GM12891 (cell line): ENCODE measurements at regions not wholly inside any gene's neighbourhood (a gene's known extent, or its start where the extent isn't known, plus 50 kb on each side); places are given as distances from the start of the nearest gene placed in this dataset.
A peak's percentile ranks its signal among the peaks of the same experiment; 100 is the strongest.

Experiments
- DNase-seq: peaks from one replicate; pipeline ENCODE4 v3.0.0; 2011; ENCODE audit warnings: low spot score; ENCODE audit not compliant: insufficient read length
- FAIRE-seq: peaks from 2 replicates; lab custom pipeline; 2011; peaks lifted over from hg19 to GRCh38; lab: Jason Lieb, UNC
- PAX5 ChIP-seq: IDR thresholded peaks from 2 replicates; pipeline ENCODE4 v1.6.1; 2011; ENCODE audit warnings: low read length, moderate library complexity, mild to moderate bottlenecking; ENCODE audit not compliant: insufficient read depth, severe bottlenecking
- POLR2A ChIP-seq: IDR thresholded peaks from 2 replicates; pipeline ENCODE4 v1.6.1; 2011; ENCODE audit warnings: low read depth, low read length, control low read depth
- POLR2AphosphoS5 ChIP-seq: IDR thresholded peaks from 2 replicates; pipeline ENCODE4 v1.6.1; 2011; ENCODE audit warnings: low read depth, low read length, control low read depth
- POU2F2 ChIP-seq: IDR thresholded peaks from 2 replicates; pipeline ENCODE4 v1.6.1; 2011; ENCODE audit warnings: low read depth, mild to moderate bottlenecking, control low read depth, low read length, moderate library complexity
- SPI1 ChIP-seq: IDR thresholded peaks from 2 replicates; pipeline ENCODE4 v1.6.1; 2011; ENCODE audit warnings: low read depth, low read length, control low read depth
- TAF1 ChIP-seq: IDR thresholded peaks from 2 replicates; pipeline ENCODE4 v1.6.1; 2011; ENCODE audit warnings: low read depth, low read length, control low read depth

GRCh38 chr6:134605034-134605433 is 287.1 kb upstream of the SGK1 start:
- FAIRE-seq (no peak), DNase-seq (no peak)
- no peak for TF ChIP-seq POU2F2
- TF ChIP-seq SPI1 = no peak
- TF ChIP-seq POLR2A = no peak
- no peak for TF ChIP-seq PAX5

DNA sequence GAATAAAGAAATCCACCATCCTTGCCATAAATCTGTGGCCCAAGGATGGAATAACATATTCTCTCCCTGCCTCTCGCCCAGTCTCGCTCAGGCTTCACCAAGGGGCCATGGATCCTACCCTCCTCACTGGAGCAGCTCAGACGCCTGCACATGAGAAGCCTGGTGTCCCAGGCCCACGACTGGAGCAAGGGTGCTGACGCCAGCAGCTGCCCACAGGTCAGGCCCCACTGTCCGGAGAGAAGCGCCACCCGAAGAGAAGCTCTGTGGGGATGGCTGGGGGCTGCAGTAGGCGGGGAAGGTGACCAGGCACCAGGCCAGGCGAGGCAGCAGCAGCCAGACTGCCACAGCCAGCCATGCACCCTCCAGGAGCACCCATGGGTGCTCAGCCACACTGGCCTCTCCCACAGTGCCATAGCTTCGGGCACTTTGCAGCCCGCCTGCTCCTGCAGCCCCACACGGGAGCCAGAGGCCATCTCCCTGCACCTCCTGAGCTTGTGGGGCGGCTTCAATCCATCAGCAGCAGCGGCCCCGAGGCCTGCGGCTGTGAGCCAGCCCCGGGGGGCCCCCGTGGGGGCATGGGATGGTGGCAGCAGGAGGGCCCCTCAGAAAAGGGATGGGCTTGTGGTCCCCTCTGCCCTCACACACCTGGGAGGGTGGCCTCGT is 286.2 kb upstream of the SGK1 start:
- TF ChIP-seq SPI1 (no peak), TAF1 (no peak), POLR2A (no peak), POU2F2 (no peak), POLR2AphosphoS5 (no peak), PAX5 (no peak)
- no peak for DNase-seq
- no peak for FAIRE-seq

- DNase-seq (no peak), FAIRE-seq (no peak)
- TF ChIP-seq SPI1 (no peak), POLR2AphosphoS5 (no peak), TAF1 (no peak), PAX5 (no peak), POLR2A (no peak), POU2F2 (no peak)
Observed at GRCh38 chr6:134603561-134603960, 285.6 kb upstream of the SGK1 start.

- FAIRE-seq (no peak), DNase-seq (no peak)
- TF ChIP-seq PAX5 (no peak), SPI1 (no peak), TAF1 (no peak), POLR2A (no peak), POU2F2 (no peak), POLR2AphosphoS5 (no peak)
Observed at GRCh38 chr6:134602123-134602522, 284.2 kb upstream of the SGK1 start.

DNA sequence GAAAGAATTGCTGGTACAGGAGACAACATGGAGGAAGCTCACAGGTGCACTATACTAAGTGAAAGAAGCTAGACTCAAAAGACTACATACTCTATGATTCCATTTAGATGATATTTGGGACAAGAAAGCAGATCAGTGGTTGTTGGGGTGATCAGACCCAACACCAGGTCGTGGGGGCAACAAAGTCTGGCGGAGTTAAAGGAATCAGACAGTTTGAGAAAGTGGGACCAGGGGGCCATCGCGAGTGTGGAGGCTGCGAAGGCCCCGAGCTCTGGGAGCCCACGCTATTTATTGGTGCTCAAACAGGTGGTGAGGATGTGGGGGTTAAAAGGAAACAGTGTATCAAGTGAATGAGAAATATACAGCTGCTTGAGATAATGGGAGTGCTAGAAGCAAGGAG is 282.8 kb upstream of the SGK1 start:
- DNase-seq (no peak), FAIRE-seq (no peak)

DNA sequence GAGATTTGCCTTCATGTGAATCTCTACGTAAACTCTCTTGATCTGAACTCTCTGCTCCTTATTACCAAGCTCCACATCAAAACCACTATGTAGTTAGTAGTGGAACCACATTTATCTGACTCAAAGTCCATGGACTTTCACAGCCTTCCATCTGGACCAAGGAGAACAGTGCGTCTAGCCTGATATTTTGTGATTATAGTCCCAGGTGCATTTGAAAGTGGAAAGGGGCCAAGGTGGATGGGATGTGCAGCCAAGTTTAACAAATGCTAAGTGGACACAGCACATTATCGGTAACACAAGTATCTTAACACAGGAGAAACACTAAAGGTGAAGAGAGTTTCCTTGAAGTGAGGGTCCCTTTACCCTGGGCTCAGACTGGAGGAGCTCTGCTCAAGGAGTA is 281.2 kb upstream of the SGK1 start:
- FAIRE-seq (no peak), DNase-seq (no peak)
- TF ChIP-seq SPI1 = no peak
- no peak for TF ChIP-seq POLR2A
- TF ChIP-seq POLR2AphosphoS5 = no peak
- no peak for TF ChIP-seq PAX5
- TF ChIP-seq TAF1 = no peak
- no peak for TF ChIP-seq POU2F2

More for the DNA sequence above, 282.8 kb upstream of the SGK1 start:
- TF ChIP-seq POU2F2 (no peak), PAX5 (no peak), POLR2AphosphoS5 (no peak), TAF1 (no peak), SPI1 (no peak), POLR2A (no peak)

- TF ChIP-seq POU2F2 = no peak
- no peak for TF ChIP-seq SPI1
- TF ChIP-seq TAF1 = no peak
- no peak for TF ChIP-seq POLR2A
- TF ChIP-seq PAX5 = no peak
- no peak for TF ChIP-seq POLR2AphosphoS5
- no peak for FAIRE-seq
- no peak for DNase-seq
Observed at GRCh38 chr6:134596191-134596590, 278.3 kb upstream of the SGK1 start.

GRCh38 chr6:134594881-134595280 is 277.0 kb upstream of the SGK1 start:
- TF ChIP-seq SPI1 (peak; percentile 29; the same call in 1 of the 2 replicates), PAX5 (no peak)
- no peak for FAIRE-seq
- DNase-seq = no peak

DNA sequence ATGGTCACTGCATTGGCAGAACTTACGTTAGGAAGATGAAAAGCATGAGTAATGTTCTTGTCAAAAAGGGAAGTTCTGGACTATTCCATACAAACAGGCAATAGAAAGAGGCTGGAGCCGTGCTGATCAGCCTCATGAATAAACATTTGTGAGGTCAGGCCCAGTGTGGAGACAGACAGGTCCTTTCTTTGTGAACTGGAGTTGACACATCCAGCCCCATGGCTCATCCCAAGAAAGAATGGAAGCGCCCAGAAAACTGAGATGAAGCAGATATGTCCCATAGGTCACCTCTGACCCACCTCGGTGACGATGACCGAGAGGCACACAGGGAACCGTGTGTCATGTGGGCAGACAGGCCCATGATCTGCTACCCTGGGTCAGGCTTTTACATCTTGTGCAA is 276.0 kb upstream of the SGK1 start:
- DNase-seq (no peak), FAIRE-seq (no peak)
- TF ChIP-seq POLR2A (no peak), PAX5 (no peak), POU2F2 (no peak)

DNA sequence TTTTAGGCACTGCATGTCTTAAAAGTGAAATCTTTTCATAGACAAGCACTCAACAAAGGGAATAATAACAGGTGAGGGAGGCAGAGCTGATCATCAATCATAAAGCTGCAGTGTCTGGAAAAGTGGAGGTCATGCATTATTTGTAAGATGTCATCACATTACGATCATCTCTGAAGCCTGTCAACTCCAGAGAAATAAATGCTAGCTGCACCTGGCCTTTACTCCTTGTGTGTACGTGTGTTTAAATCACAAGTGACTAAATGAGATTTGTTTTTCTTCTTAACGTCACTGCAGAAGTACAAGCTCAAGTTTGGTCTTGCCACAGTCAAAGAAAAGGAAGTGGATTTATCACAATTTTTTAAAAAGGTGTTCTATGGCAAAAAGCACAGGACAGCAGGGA is 275.5 kb upstream of the SGK1 start:
- TF ChIP-seq TAF1 = no peak
- DNase-seq (no peak), FAIRE-seq (no peak)

DNA sequence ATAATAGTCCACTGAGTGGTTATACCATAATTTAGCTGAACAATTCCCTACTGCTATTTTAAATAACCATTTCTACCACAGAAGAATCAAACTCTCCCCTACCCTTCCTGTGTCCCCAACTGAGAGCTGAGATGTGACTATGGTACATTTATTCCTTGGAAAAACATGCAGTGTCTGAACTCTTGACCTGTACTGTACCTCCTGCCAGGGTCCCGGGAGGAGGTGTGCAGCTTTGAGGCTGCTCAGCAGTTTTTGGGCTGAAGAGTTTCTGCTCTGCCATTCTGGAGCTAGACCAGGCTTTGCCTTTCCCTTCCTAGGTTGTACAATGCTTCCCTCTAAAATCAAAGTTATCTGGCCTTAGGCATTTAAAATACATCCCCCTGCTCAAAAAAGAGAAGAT is 275.1 kb upstream of the SGK1 start:
- TF ChIP-seq POLR2AphosphoS5 (no peak), SPI1 (no peak), PAX5 (no peak), TAF1 (no peak), POLR2A (no peak), POU2F2 (no peak)
- FAIRE-seq (no peak), DNase-seq (no peak)
